GM12873 (cell line): ENCODE measurements at regions not wholly inside any gene's neighbourhood (a gene's known extent, or its start where the extent isn't known, plus 50 kb on each side); places are given as distances from the start of the nearest gene placed in this dataset.

Experiments
- TF ChIP-seq, protein P1 (sequence below): IDR thresholded peaks from 2 replicates; pipeline ENCODE4 v1.5.1; 2012; ENCODE audit warnings: low read depth, mild to moderate bottlenecking, moderate library complexity, low read length, control low read depth; ENCODE audit not compliant: insufficient read depth; ENCODE audit errors: missing control alignments

DNA sequence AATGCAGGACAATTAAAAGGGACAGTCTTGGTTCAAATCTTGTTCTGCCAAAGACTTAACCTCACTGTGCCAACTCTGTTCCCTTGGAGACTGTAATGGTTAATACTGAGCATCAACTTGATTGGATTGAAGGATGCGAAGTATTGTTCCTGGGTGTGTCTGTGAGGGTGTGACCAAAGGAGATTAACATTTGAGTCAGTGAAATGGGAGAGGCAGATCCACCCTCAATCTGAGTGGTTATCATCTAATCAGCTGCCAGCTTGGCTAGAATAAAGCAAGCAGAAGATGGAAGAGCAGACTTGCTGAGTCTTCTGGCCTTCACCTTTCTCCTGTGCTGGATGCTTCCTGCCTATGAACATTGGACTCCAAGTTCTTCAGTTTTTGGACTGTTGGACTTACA, 474.4 kb downstream of the CD83 start:
- TF ChIP-seq, protein P1, sequence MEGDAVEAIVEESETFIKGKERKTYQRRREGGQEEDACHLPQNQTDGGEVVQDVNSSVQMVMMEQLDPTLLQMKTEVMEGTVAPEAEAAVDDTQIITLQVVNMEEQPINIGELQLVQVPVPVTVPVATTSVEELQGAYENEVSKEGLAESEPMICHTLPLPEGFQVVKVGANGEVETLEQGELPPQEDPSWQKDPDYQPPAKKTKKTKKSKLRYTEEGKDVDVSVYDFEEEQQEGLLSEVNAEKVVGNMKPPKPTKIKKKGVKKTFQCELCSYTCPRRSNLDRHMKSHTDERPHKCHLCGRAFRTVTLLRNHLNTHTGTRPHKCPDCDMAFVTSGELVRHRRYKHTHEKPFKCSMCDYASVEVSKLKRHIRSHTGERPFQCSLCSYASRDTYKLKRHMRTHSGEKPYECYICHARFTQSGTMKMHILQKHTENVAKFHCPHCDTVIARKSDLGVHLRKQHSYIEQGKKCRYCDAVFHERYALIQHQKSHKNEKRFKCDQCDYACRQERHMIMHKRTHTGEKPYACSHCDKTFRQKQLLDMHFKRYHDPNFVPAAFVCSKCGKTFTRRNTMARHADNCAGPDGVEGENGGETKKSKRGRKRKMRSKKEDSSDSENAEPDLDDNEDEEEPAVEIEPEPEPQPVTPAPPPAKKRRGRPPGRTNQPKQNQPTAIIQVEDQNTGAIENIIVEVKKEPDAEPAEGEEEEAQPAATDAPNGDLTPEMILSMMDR: no peak

DNA sequence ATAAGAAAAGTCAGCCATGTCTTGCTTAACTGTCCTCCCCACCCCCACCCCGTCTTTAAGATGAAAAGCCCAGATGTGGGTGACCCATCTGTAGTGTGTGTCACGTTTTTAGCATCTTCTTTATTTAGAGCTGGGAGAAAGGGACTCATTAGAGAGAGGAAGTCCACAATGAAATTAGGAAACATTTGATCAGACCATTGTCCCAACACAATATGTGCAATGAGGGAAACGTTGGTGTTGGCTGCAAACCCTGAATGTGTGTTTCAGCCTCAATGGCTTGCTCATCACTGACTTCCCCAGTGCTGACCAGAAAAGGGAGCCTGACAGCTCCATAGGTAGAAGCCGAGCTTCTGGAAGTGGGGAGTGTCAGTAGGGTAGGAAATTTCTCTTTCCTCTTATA, 475.7 kb downstream of the CD83 start:
- TF ChIP-seq, protein P1: no peak

DNA sequence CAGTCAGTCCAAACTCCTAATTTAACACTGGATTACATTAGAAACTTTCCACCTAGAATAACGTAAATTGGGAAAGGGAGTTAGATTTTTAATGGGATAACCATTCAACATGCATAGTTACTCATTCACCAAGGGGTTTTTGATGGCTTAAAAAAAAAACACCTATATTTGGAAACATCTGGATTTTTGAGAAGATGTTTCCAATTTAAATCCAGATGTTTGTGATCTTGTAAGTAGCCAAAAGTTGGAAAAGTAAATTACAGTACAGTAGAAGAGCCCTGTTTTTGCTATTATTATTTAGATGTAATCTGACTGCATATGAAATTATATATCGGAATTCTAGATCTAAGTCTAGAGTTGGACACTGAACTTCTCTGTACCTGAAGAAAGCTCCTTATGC, 478.2 kb downstream of the CD83 start:
- TF ChIP-seq, protein P1: no peak

DNA sequence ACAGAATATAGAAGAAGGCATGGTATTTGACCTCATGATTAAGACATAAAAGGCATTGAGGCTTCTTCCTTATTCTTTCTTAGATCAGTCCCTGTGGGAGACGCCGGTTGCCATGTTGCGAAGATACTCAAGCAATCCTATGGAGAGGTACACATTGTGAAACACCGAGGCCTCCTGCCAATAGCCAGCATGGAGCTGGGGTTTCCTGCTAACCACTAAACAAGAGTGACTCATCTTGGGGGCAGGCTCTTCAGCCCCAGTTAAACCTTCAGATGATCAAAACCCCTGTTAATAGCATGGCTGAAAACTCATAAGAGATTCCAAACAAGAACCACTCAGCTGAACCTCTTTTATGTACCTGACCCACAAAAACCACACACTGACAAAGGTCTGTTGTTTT, 478.8 kb downstream of the CD83 start:
- TF ChIP-seq, protein P1: no peak

DNA sequence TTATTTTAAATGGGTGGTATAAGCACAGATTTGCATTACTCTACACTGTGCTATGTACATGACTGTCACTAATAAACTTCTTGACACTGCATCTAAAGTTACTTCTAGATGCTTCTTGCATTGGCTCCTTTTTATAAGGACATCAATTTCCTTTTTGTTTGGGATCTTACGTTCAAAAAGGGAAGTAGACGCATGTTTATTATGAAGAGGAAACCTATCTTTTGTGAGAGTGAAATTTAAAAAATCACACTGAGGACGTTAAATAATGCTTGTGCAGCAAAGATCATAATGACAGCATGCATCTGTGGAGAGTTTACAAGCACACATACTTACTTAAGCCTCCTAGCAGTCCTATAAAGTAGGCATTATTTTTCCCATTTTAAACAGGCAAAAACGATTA, 479.5 kb downstream of the CD83 start:
- TF ChIP-seq, protein P1: no peak

DNA sequence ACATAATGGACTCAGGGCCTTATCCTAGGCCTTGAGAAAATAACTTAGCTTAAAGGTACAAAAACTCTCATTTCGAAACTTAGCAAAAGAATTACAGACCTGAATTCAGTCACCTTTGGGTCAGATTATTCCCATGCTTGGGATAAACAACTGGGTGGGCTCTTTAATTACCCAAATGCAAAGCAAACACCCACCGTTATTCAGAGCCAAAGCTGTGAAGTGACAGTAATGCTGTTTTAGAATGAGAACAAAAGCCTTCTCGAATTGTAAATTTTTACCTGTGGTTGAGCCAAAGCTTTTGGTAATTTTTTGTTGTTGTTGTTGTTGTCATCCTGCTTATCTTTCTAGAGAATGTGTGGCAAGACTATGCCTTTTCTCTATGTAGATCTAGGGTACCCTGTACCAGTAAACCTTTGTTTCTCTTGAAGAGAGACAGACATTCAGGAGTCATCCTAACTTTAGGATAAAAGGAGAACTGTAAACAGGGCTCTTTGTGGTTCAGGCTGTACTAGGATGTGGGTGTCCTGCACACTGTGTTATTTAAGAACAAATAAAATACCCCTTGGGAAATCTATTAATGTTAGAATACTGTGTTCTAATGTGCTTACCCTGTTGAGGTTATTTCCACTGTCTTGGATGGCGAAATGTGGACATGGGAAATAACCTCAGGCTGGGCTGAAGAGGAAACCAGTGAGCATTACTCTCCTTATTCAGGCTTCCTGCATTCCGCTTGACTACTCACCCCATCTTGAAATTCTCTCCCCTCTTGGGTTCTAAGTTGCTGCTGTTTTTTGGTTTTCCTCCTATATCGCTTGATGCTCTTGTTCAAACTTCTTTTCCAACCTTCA, 480.7 kb downstream of the CD83 start:
- TF ChIP-seq, protein P1: no peak

DNA sequence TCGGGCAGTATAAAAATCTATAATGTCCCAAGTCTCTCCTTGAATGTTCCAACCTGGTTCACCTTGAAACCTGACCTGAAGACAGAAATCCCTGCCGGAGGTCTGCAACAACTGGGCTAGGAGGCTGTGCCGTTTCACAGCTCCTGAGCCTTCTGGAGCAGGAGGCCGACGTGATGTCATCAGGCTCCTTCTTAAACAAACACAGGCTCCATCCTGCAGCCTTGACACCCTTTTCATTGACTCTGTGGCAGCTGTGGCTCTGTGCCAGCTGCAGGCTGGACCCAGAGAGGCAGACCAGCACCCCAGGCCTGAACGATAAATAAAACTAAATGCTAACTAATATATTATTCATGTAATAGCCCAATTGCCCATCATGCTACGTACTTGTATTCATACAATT, 483.9 kb downstream of the CD83 start:
- TF ChIP-seq, protein P1: no peak
